ENCODE measurements at regions not wholly inside any gene's neighbourhood (a gene's known extent, or its start where the extent isn't known, plus 50 kb on each side); places are given as distances from the start of the nearest gene placed in this dataset.
"Not testable (repeated sequence)": the region's sequence is repeated elsewhere in the genome, so short reads cannot be mapped to it uniquely, and the experiment has no call there.

- no peaks in the 10 kb centered on the region for H3K4me1 Mint-ChIP-seq (ENCODE audit: low read depth)
- H3K27me3 Mint-ChIP-seq (ENCODE audit: low read depth) = no peaks in the 10 kb centered on the region
- H3K36me3 Mint-ChIP-seq (ENCODE audit: low read depth) = no peaks in the 10 kb centered on the region
- H3K9me3 Mint-ChIP-seq = peaks cover 23% of the 10 kb centered on the region
- no peak overlapping the region for H3K4me3 Mint-ChIP-seq
- H3K27ac Mint-ChIP-seq = no peak overlapping the region
These were observed 321.2 kb downstream of the ABCC12 start for GRCh38 chr16:47834485-47835024.

- Mint-ChIP-seq H3K27ac (no peak overlapping the region), H3K4me3 (no peak overlapping the region), H3K36me3 (ENCODE audit: low read depth) (no peaks in the 10 kb centered on the region), H3K27me3 (ENCODE audit: low read depth) (no peaks in the 10 kb centered on the region), H3K4me1 (ENCODE audit: low read depth) (no peaks in the 10 kb centered on the region), H3K9me3 (peaks cover 19% of the 10 kb centered on the region)
These were observed 322.0 kb downstream of the ABCC12 start for GRCh38 chr16:47833771-47834170.

GRCh38 chr16:47829850-47830600 is 325.8 kb downstream of the ABCC12 start:
- Mint-ChIP-seq H3K27me3 (ENCODE audit: low read depth) (no peaks in the 10 kb centered on the region), H3K4me1 (ENCODE audit: low read depth) (no peaks in the 10 kb centered on the region), H3K27ac (no peak overlapping the region), H3K4me3 (no peak overlapping the region), H3K36me3 (ENCODE audit: low read depth) (no peaks in the 10 kb centered on the region), H3K9me3 (peaks cover 14% of the 10 kb centered on the region)

GRCh38 chr16:47826070-47826469 is 329.7 kb downstream of the ABCC12 start:
- no peak overlapping the region for H3K27ac Mint-ChIP-seq
- no peaks in the 10 kb centered on the region for H3K27me3 Mint-ChIP-seq (ENCODE audit: low read depth)
- H3K9me3 Mint-ChIP-seq = no peaks in the 10 kb centered on the region
- H3K36me3 Mint-ChIP-seq (ENCODE audit: low read depth) = no peaks in the 10 kb centered on the region
- H3K4me3 Mint-ChIP-seq = no peak overlapping the region
- no peaks in the 10 kb centered on the region for H3K4me1 Mint-ChIP-seq (ENCODE audit: low read depth)

- H3K36me3 Mint-ChIP-seq (ENCODE audit: low read depth) = no peaks in the 10 kb centered on the region
- no peaks in the 10 kb centered on the region for H3K4me1 Mint-ChIP-seq (ENCODE audit: low read depth)
- peaks cover 17% of the 10 kb centered on the region for H3K9me3 Mint-ChIP-seq
- no peak overlapping the region for H3K4me3 Mint-ChIP-seq
- H3K27ac Mint-ChIP-seq = no peak overlapping the region
- no peaks in the 10 kb centered on the region for H3K27me3 Mint-ChIP-seq (ENCODE audit: low read depth)
These were observed 338.7 kb downstream of the ABCC12 start for GRCh38 chr16:47817048-47817447.

- Mint-ChIP-seq H3K27ac (no peak overlapping the region), H3K36me3 (ENCODE audit: low read depth) (no peaks in the 10 kb centered on the region), H3K4me3 (no peak overlapping the region), H3K4me1 (ENCODE audit: low read depth) (no peaks in the 10 kb centered on the region), H3K9me3 (peaks cover 21% of the 10 kb centered on the region), H3K27me3 (ENCODE audit: low read depth) (no peaks in the 10 kb centered on the region)
These were observed 339.3 kb downstream of the ABCC12 start for GRCh38 chr16:47816511-47816910.

GRCh38 chr16:47815655-47816054 is 340.1 kb downstream of the ABCC12 start:
- Mint-ChIP-seq H3K27me3 (ENCODE audit: low read depth) (no peaks in the 10 kb centered on the region), H3K36me3 (ENCODE audit: low read depth) (no peaks in the 10 kb centered on the region), H3K9me3 (peaks cover 21% of the 10 kb centered on the region), H3K4me1 (ENCODE audit: low read depth) (no peaks in the 10 kb centered on the region), H3K27ac (no peak overlapping the region), H3K4me3 (no peak overlapping the region)

GRCh38 chr16:47811758-47812157 is 344.0 kb downstream of the ABCC12 start:
- H3K4me3 Mint-ChIP-seq, H3K27ac Mint-ChIP-seq: not testable (repeated sequence)
- H3K9me3 Mint-ChIP-seq = peaks cover 16% of the 10 kb centered on the region

GRCh38 chr16:47806309-47806847 is 345.2 kb downstream of the PHKB start:
- Mint-ChIP-seq H3K9me3 (peaks cover 11% of the 10 kb centered on the region), H3K4me3 (no peak overlapping the region), H3K4me1 (ENCODE audit: low read depth) (no peaks in the 10 kb centered on the region), H3K36me3 (ENCODE audit: low read depth) (no peaks in the 10 kb centered on the region), H3K27me3 (ENCODE audit: low read depth) (no peaks in the 10 kb centered on the region), H3K27ac (no peak overlapping the region)

More at GRCh38 chr16:47811758-47812157, 344.0 kb downstream of the ABCC12 start:
- H3K27me3 Mint-ChIP-seq (ENCODE audit: low read depth); H3K4me1 Mint-ChIP-seq (ENCODE audit: low read depth); H3K36me3 Mint-ChIP-seq (ENCODE audit: low read depth): not testable (repeated sequence)

- H3K4me3 Mint-ChIP-seq = no peak overlapping the region
- H3K27me3 Mint-ChIP-seq (ENCODE audit: low read depth) = peaks cover 5% of the 10 kb centered on the region
- no peak overlapping the region for H3K27ac Mint-ChIP-seq
- H3K9me3 Mint-ChIP-seq = peaks cover 15% of the 10 kb centered on the region
- no peaks in the 10 kb centered on the region for H3K4me1 Mint-ChIP-seq (ENCODE audit: low read depth)
- no peaks in the 10 kb centered on the region for H3K36me3 Mint-ChIP-seq (ENCODE audit: low read depth)
These were observed 326.6 kb downstream of the PHKB start for GRCh38 chr16:47787696-47788095.

- Mint-ChIP-seq H3K27ac (no peak overlapping the region), H3K36me3 (ENCODE audit: low read depth) (no peaks in the 10 kb centered on the region), H3K4me3 (no peak overlapping the region), H3K4me1 (ENCODE audit: low read depth) (peaks cover 10% of the 10 kb centered on the region), H3K27me3 (ENCODE audit: low read depth) (peaks cover 5% of the 10 kb centered on the region), H3K9me3 (peaks cover 4% of the 10 kb centered on the region)
These were observed 320.5 kb downstream of the PHKB start for GRCh38 chr16:47781673-47782072.

GRCh38 chr16:47780213-47780875 is 319.2 kb downstream of the PHKB start:
- peaks cover 5% of the 10 kb centered on the region for H3K27me3 Mint-ChIP-seq (ENCODE audit: low read depth)
- no peak overlapping the region for H3K4me3 Mint-ChIP-seq
- no peaks in the 10 kb centered on the region for H3K36me3 Mint-ChIP-seq (ENCODE audit: low read depth)
- peaks cover 10% of the 10 kb centered on the region for H3K4me1 Mint-ChIP-seq (ENCODE audit: low read depth)
- peaks cover 10% of the 10 kb centered on the region for H3K9me3 Mint-ChIP-seq
- no peak overlapping the region for H3K27ac Mint-ChIP-seq

GRCh38 chr16:47779201-47780016 is 318.3 kb downstream of the PHKB start:
- H3K27me3 Mint-ChIP-seq (ENCODE audit: low read depth) = peaks cover 5% of the 10 kb centered on the region

GRCh38 chr16:47778106-47778801 is 317.1 kb downstream of the PHKB start:
- H3K27ac Mint-ChIP-seq = no peak overlapping the region
- H3K36me3 Mint-ChIP-seq (ENCODE audit: low read depth) = no peaks in the 10 kb centered on the region
- H3K4me3 Mint-ChIP-seq = no peak overlapping the region
- peaks cover 2% of the 10 kb centered on the region for H3K27me3 Mint-ChIP-seq (ENCODE audit: low read depth)
- peaks cover 10% of the 10 kb centered on the region for H3K4me1 Mint-ChIP-seq (ENCODE audit: low read depth)
- H3K9me3 Mint-ChIP-seq = peaks cover 15% of the 10 kb centered on the region

More at GRCh38 chr16:47779201-47780016, 318.3 kb downstream of the PHKB start:
- Mint-ChIP-seq H3K27ac (peak overlapping the region; percentile 89), H3K9me3 (peaks cover 10% of the 10 kb centered on the region), H3K4me1 (ENCODE audit: low read depth) (peaks cover 10% of the 10 kb centered on the region), H3K4me3 (peak overlapping the region; percentile 83), H3K36me3 (ENCODE audit: low read depth) (no peaks in the 10 kb centered on the region)
